CD4-positive, alpha-beta T cell treated with Interleukin-17A for 1 hour (primary cell): ENCODE measurements at regions not wholly inside any gene's neighbourhood (a gene's known extent, or its start where the extent isn't known, plus 50 kb on each side); places are given as distances from the start of the nearest gene placed in this dataset.
"Not testable (repeated sequence)": the region's sequence is repeated elsewhere in the genome, so short reads cannot be mapped to it uniquely, and the experiment has no call there.

Source experiments
- DNase-seq: peaks from one replicate; pipeline ENCODE4 v3.0.0-alpha.2; 2020

- DNase-seq, result no peak
Observed at GRCh38 chrX:110962451-110962850, 133.5 kb upstream of the PAK3 start.

GRCh38 chrX:110955706-110956105, 140.3 kb upstream of the PAK3 start:
- no peak for DNase-seq

- no peak for DNase-seq
Observed at GRCh38 chrX:110954428-110955100, 141.4 kb upstream of the PAK3 start.

- no peak for DNase-seq
Observed at GRCh38 chrX:110951472-110952269, 144.3 kb upstream of the PAK3 start.

GRCh38 chrX:110944751-110945675, 149.4 kb upstream of the CHRDL1 start:
- no peak for DNase-seq

GRCh38 chrX:110944311-110944750, 148.7 kb upstream of the CHRDL1 start:
- no peak for DNase-seq

GRCh38 chrX:110941906-110942305, 146.3 kb upstream of the CHRDL1 start:
- DNase-seq, result no peak

GRCh38 chrX:110938977-110939732, 143.5 kb upstream of the CHRDL1 start:
- no peak for DNase-seq

GRCh38 chrX:110924871-110925270, 129.3 kb upstream of the CHRDL1 start:
- DNase-seq, result no peak

- no peak for DNase-seq
Observed at GRCh38 chrX:110920991-110921390, 125.4 kb upstream of the CHRDL1 start.

- no peak for DNase-seq
Observed at GRCh38 chrX:110915570-110915969, 120.0 kb upstream of the CHRDL1 start.

- DNase-seq, result no peak
Observed at GRCh38 chrX:110915111-110915510, 119.5 kb upstream of the CHRDL1 start.

GRCh38 chrX:110914281-110914680, 118.7 kb upstream of the CHRDL1 start:
- DNase-seq, result no peak

GRCh38 chrX:110904747-110905146, 109.1 kb upstream of the CHRDL1 start:
- not testable (repeated sequence) for DNase-seq

GRCh38 chrX:110881971-110882370, 86.4 kb upstream of the CHRDL1 start:
- DNase-seq, result no peak

GRCh38 chrX:110877326-110877725, 81.7 kb upstream of the CHRDL1 start:
- no peak for DNase-seq

- DNase-seq, result no peak
Observed at GRCh38 chrX:110871839-110872238, 76.2 kb upstream of the CHRDL1 start.

- DNase-seq, result no peak
Observed at GRCh38 chrX:110866421-110866820, 70.8 kb upstream of the CHRDL1 start.

- DNase-seq, result no peak
Observed at GRCh38 chrX:110863883-110864282, 68.3 kb upstream of the CHRDL1 start.

- DNase-seq, result no peak
Observed at GRCh38 chrX:110858565-110858964, 62.9 kb upstream of the CHRDL1 start.

GRCh38 chrX:110853610-110854009, 58.0 kb upstream of the CHRDL1 start:
- DNase-seq, result peak; percentile 3

- DNase-seq, result peak; percentile 2
Observed at GRCh38 chrX:110852180-110852579, 56.6 kb upstream of the CHRDL1 start.

GRCh38 chrX:110851780-110852179, 56.2 kb upstream of the CHRDL1 start:
- no peak for DNase-seq
